ENCODE measurements at regions not wholly inside any gene's neighbourhood (a gene's known extent, or its start where the extent isn't known, plus 50 kb on each side); places are given as distances from the start of the nearest gene placed in this dataset.

DNA sequence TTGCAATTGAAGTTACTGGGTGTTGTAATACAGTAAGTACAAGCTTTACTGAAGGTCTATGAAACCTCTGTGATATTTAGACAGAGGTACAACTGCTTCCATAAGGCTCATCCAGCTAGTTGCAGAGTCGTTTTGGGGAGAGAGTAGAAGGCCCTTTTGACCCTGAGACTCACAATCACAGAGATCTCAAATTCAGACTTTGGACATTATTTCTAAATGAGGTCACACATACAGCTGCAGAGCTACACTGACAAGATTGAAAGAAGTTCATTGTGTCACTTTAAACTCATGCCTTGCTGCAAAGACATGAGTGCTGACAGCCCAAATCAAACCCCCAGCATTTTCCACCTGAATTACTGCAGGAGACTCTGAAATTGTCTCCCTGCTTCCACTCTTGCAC, 205.9 kb upstream of the TMEM161B start:
- Histone ChIP-seq H4K20me1 (ENCODE audit: control insufficient read depth, extremely low read depth, insufficient read depth, low read length) (no peaks in the 10 kb centered on the region), H3K4me3 (replicated peaks in 1 of 4; ENCODE audit: control extremely low read depth in 1 of 4, insufficient read depth in 1 of 4, low read depth in 3 of 4, low read length in 4 of 4) (no peak overlapping the region), H3K79me2 (ENCODE audit: control insufficient read depth, insufficient read depth, low read length) (no peaks in the 10 kb centered on the region), H3K27me3 (ENCODE audit: control insufficient read depth, insufficient read depth, low read length) (no peaks in the 10 kb centered on the region), H3K9me3 (ENCODE audit: control insufficient read depth, insufficient read depth, low read depth, low read length) (no peaks in the 10 kb centered on the region), H3K27ac (ENCODE audit: insufficient read depth, low read length) (no peak overlapping the region), H3K36me3 (ENCODE audit: control insufficient read depth, insufficient read depth, low read length) (no peaks in the 10 kb centered on the region), H3K4me1 (ENCODE audit: control insufficient read depth, extremely low read depth, insufficient read depth, low read length) (no peaks in the 10 kb centered on the region), H3K9ac (ENCODE audit: insufficient read depth, low read length) (no peak overlapping the region), H3K4me2 (ENCODE audit: extremely low read depth, insufficient read depth, low read length) (no peak overlapping the region), H2AFZ (ENCODE audit: low read length) (no peak overlapping the region)
- TF ChIP-seq, protein P1, sequence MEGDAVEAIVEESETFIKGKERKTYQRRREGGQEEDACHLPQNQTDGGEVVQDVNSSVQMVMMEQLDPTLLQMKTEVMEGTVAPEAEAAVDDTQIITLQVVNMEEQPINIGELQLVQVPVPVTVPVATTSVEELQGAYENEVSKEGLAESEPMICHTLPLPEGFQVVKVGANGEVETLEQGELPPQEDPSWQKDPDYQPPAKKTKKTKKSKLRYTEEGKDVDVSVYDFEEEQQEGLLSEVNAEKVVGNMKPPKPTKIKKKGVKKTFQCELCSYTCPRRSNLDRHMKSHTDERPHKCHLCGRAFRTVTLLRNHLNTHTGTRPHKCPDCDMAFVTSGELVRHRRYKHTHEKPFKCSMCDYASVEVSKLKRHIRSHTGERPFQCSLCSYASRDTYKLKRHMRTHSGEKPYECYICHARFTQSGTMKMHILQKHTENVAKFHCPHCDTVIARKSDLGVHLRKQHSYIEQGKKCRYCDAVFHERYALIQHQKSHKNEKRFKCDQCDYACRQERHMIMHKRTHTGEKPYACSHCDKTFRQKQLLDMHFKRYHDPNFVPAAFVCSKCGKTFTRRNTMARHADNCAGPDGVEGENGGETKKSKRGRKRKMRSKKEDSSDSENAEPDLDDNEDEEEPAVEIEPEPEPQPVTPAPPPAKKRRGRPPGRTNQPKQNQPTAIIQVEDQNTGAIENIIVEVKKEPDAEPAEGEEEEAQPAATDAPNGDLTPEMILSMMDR (conservative IDR thresholded peaks at IDR 0.05 in 1 of 2, IDR thresholded peaks at IDR 0.05 in 1 of 2; ENCODE audit: low read depth in 1 of 2, low read length in 2 of 2), result no peak
- TF ChIP-seq EZH2 (IDR thresholded peaks at IDR 0.05; ENCODE audit: low read length, missing control alignments), result no peak
- no peak for DNase-seq (ENCODE audit: low read depth in 2 of 2)

DNA sequence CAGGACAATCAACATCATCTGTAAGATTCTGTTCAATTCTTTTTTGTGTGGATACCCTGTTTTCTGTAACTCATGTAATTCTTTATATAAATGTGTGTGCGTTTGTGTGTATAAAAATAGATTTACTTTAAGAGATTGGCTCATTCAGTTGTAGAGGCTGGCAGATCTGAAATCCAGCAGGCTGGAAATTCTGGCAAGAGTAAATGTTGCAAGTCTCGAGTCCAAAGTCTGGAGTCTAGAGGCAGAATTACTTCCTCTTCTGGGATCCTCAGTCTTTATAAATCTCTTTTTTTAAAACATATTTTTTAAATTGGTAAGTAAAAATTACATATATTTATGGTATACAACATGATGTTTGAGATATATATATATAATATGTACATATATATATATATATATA, 202.1 kb upstream of the TMEM161B start:
- Histone ChIP-seq H3K4me2 (ENCODE audit: extremely low read depth, insufficient read depth, low read length) (no peak overlapping the region), H4K20me1 (ENCODE audit: control insufficient read depth, extremely low read depth, insufficient read depth, low read length) (no peaks in the 10 kb centered on the region), H2AFZ (ENCODE audit: low read length) (no peak overlapping the region), H3K9ac (ENCODE audit: insufficient read depth, low read length) (no peak overlapping the region), H3K79me2 (ENCODE audit: control insufficient read depth, insufficient read depth, low read length) (no peaks in the 10 kb centered on the region), H3K4me3 (replicated peaks in 1 of 4; ENCODE audit: control extremely low read depth in 1 of 4, insufficient read depth in 1 of 4, low read depth in 3 of 4, low read length in 4 of 4) (no peak overlapping the region), H3K9me3 (ENCODE audit: control insufficient read depth, insufficient read depth, low read depth, low read length) (no peaks in the 10 kb centered on the region), H3K27ac (ENCODE audit: insufficient read depth, low read length) (no peak overlapping the region), H3K27me3 (ENCODE audit: control insufficient read depth, insufficient read depth, low read length) (no peaks in the 10 kb centered on the region), H3K36me3 (ENCODE audit: control insufficient read depth, insufficient read depth, low read length) (no peaks in the 10 kb centered on the region), H3K4me1 (ENCODE audit: control insufficient read depth, extremely low read depth, insufficient read depth, low read length) (no peaks in the 10 kb centered on the region)
- DNase-seq (ENCODE audit: low read depth in 2 of 2), result no peak
- TF ChIP-seq EZH2 (IDR thresholded peaks at IDR 0.05; ENCODE audit: low read length, missing control alignments), result no peak
- TF ChIP-seq, protein P1 (conservative IDR thresholded peaks at IDR 0.05 in 1 of 2, IDR thresholded peaks at IDR 0.05 in 1 of 2; ENCODE audit: low read depth in 1 of 2, low read length in 2 of 2), result no peak

DNA sequence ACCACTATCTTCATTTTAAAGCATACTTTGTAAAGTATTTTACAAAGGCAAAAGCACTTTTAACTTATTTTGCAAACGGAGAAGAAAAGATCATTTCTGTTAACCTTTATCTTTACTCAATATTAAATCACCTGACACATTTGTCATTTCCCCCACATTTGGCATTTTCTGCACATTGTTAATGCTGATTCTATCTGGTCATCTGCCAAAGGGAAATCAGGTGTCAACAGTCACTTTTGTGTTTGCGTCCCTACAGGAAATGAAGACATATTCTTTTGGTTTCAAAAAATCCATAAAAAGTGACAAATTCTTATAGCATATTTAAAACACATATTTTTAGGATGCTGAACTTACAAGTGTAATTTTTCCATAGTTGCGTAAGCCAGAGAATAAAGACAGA, 191.3 kb upstream of the TMEM161B start:
- Histone ChIP-seq H3K9ac (ENCODE audit: insufficient read depth, low read length) (no peak overlapping the region), H3K79me2 (ENCODE audit: control insufficient read depth, insufficient read depth, low read length) (no peaks in the 10 kb centered on the region), H3K4me2 (ENCODE audit: extremely low read depth, insufficient read depth, low read length) (no peak overlapping the region), H3K4me3 (replicated peaks in 1 of 4; ENCODE audit: control extremely low read depth in 1 of 4, insufficient read depth in 1 of 4, low read depth in 3 of 4, low read length in 4 of 4) (no peak overlapping the region), H3K4me1 (ENCODE audit: control insufficient read depth, extremely low read depth, insufficient read depth, low read length) (no peaks in the 10 kb centered on the region), H4K20me1 (ENCODE audit: control insufficient read depth, extremely low read depth, insufficient read depth, low read length) (no peaks in the 10 kb centered on the region), H3K36me3 (ENCODE audit: control insufficient read depth, insufficient read depth, low read length) (no peaks in the 10 kb centered on the region), H3K27ac (ENCODE audit: insufficient read depth, low read length) (no peak overlapping the region), H2AFZ (ENCODE audit: low read length) (no peak overlapping the region), H3K9me3 (ENCODE audit: control insufficient read depth, insufficient read depth, low read depth, low read length) (no peaks in the 10 kb centered on the region), H3K27me3 (ENCODE audit: control insufficient read depth, insufficient read depth, low read length) (no peaks in the 10 kb centered on the region)
- no peak for DNase-seq (ENCODE audit: low read depth in 2 of 2)
- no peak for TF ChIP-seq EZH2 (IDR thresholded peaks at IDR 0.05; ENCODE audit: low read length, missing control alignments)
- TF ChIP-seq, protein P1 (conservative IDR thresholded peaks at IDR 0.05 in 1 of 2, IDR thresholded peaks at IDR 0.05 in 1 of 2; ENCODE audit: low read depth in 1 of 2, low read length in 2 of 2), result no peak

Measured in fibroblast of lung (primary cell).